ENCODE measurements at regions not wholly inside any gene's neighbourhood (a gene's known extent, or its start where the extent isn't known, plus 50 kb on each side); places are given as distances from the start of the nearest gene placed in this dataset.
"Not testable (repeated sequence)": the region's sequence is repeated elsewhere in the genome, so short reads cannot be mapped to it uniquely, and the experiment has no call there.

DNA sequence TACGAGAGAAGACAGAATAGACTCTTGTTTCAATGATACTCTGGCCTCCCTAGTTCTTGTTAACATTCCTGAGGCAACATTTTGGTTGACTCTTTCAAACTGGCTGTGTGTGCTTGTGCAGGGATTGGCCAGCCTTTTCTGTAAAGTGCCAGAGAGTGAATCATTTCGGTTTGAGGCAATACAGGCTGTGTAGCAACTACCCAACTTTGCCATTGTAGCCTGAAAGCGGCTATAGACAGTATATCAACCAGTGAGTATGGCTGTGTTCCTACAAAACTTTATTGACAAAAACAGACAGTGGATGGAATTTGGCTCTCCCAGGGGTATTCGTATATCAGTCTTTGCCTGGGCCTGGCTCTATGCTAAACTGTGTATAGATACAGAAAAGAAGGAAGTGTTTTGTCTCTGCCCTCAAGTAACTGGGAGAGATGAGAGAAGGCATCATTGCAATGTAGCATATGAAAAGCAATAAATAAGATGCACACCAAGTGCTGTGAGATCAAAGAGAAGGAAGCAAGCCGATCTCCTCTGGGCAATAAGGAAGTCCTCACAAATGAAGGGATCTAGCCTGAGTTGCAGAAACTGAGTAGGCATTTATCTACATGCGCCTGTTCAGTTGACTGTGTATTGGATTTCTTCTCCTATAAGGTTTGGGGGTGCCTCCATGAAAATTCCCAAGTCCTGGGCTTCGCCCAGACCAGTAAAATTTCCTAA, 568.0 kb upstream of the KLF4 start:
- DNase-seq: no peak

DNA sequence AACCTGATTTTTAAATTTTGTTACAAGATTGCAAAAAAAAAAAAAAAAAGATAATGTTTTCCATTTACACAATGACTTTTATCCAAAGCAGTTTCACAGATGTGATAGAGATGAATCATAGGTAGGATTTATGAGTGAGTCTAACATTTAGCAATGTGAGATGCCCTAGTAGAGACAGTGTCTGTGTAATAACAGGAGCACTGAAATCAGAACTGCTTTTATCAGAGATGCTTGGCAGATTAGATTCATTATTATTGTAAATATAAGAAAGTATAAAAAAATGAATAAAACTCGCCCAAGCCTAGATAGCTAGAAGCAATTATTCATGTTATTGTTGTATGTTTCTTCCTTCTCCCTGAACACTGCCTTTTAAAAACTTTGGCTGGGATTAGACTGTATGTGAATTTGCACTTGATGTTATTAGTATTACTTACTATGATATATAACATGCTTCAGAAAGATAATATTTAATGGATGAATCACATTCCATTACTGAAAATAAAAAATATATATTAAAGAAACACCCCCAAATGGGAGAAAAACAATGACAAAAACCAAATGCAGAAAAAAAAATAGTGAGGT, 567.3 kb upstream of the KLF4 start:
- DNase-seq: no peak

DNA sequence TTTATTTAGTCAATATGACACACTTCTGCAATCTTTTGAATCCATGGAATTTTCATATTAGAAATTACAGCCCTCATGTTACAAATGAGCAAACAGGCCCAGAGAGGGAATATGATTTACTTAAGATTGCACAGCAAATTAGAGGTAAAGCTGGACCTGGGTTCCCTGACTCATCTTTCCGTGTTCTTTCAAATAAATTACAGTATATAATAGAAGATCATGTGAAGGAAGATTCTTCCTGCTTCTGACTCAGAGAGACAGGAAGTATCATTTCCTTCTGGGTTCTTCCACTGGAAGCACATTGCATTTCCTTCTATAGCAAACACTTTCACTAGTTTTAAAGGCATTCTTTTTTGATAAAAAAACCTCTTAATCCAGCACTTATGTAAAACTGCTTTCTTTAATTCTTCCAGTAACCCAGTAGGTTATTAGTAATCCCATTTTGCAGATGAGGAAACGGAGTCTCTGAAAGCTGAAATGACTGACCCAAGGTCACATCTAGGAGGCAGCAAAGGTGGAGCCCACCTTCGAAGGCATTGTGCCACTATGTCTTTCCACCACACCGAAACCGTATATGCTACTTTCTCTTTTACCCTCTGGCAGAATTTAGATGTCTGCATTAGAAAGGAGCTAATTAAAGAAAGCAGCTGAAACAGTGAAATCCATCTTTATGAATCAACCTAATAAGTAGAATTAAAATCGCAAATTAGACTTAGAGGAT, 566.7 kb upstream of the KLF4 start:
- DNase-seq: no peak

DNA sequence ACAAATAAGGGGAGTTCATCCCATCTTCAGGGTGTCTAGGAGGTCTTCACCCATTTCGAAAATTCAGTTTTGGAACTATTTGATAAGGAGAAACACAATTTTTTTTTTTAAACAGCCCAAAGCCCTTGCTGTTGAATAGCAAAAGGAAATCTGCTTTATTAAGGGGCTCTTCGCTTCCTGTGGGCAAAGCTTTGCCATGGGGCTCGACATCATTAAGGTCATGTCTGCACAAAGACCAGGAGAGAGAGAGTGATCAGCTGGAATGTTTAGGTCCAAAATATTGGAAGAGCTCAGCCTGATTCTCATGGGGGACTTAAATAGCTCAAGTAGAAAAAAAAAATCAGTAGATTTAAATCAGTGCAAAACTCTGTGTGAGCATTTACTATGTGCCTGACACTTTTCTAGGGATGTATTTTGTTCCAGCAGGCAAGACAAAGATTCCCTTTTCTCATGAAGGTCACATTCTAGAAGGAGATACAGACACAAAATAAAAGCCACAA, 564.6 kb upstream of the KLF4 start:
- DNase-seq: peak; percentile 34

DNA sequence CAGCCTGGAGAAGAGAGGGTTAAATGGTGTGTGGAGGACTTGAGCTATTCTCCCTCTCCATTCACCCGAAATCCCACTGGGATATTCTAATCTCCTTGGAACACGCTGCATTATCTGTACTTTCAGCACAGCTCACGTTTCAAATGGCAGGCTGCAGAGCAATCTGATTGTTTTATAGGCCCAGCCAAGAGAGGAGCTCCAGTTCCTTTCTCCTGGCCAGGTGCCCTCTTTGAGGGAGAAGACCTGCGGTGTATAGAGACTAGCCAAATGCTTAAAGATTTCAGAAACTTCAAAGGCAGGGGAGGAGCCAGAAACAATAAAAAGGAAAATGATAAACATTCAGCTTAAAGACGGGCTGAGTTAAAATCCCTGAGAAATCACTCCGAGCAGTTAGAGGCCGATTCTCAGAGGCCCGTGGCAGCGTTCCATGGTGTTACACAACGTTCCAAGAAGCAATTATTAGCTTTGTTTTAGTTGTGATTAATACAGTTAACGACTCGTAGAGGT, 564.0 kb upstream of the KLF4 start:
- DNase-seq: peak; percentile 88

DNA sequence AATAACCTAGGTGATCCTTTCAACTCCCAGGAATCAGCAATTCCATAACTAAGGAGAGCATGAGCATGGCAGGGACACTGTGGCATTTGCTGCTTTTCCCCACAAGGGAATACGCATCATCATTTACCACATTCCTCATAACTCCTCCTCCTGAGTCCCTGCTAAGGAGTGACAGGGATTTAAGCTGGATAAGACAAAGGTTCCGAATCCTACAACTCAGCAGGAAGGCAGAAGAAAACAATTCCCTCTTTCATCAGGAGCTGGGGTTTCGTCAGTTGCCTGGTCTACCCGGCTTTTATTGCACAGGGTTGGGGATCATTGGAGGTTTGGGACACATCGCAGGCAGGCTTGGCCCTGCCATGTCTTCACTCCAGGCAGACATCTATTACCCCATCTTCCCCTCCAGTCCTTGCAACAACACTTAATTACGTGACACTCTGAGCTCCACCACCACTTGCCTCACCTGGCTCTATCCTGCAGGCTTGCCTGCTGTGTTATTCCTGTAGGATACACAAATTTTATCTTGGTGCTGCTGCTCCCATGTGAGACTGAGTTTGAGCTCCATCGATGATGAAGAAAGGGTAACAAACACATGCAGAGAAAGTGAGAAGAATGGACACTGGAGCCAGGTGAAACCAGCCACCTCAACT, 563.0 kb upstream of the KLF4 start:
- no peak for DNase-seq

DNA sequence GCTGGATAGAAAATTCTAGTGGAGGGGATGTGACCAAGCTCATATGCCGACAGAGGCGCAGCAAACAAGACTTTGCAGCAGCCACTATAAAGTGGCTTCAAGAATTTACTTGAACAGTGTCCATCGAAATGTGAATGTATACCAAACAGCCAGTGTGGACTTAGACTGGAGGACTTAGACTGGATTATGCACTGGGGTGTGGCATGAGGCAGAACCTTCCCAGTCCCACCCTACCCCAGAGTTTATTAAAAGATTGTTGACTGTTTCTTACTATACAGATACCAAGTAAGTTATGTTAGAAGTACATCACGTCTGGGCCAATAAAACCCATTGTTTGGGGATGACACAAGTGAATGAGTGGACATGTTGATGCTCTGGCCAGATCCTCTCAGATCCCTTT, 561.3 kb upstream of the KLF4 start:
- no peak for DNase-seq

DNA sequence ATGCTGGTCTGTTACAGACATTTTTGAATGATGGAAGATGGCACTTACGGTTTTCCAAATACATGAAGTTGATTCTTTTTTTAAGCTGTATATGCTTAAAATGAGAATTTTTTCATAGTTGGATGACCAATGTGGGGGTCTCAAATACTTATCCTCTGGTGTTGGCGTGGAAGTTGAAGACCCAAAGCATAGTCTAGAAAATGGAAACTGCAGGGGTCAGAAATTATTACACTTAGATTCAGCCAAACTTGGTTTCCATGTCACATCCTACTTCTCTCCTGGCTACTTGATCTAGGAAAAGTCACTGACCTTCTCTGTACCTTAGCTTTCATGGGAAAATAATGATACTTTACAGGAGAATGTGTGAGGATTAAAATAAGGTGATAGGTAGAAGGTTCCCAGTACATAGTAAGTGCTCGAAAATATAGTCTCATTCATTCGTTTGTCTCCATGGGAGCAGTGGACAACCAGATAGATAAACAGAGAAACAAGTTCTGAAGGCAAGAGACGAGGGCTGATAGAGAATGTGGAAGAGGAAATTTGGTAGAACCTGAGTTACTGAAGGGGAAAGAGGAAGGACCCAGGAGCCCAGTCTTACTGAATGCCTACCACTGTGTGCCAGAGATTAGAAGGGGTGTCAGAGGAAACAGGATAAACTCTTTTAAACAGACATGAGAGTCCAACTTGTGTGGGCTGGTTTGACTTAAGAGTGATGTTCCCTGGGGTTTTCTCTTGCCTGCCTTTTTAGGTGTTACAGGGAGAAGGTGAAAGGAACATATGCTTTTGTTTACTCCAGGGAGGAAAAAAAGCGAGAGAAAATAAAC, 560.3 kb upstream of the KLF4 start:
- DNase-seq: no peak

DNA sequence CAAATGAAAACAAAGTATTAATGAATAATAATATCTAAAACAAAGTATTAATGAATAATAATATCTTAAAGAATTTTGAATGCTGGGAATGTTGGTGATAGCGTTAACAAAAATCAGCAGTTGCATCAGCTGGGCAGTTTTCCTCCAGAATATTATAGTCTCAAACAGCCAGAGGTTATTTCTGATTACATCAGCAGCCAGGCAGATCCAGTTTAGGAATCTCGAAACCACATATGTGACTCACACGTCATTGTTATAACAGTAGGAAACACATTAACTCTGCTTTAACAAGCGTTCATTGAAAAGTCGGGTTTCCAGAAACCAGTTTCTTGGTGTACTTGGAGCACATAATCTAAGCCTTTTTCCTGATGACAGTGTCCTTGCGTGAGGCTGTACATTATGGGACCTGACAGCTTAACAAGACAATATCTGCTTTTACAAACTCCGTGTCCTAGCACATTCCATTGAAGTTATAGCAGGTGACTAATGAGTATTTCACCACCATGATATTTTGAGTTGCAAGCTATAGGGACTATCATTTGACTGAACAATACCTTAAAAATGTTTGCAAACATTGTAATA, 559.5 kb upstream of the KLF4 start:
- DNase-seq: peak; percentile 77

DNA sequence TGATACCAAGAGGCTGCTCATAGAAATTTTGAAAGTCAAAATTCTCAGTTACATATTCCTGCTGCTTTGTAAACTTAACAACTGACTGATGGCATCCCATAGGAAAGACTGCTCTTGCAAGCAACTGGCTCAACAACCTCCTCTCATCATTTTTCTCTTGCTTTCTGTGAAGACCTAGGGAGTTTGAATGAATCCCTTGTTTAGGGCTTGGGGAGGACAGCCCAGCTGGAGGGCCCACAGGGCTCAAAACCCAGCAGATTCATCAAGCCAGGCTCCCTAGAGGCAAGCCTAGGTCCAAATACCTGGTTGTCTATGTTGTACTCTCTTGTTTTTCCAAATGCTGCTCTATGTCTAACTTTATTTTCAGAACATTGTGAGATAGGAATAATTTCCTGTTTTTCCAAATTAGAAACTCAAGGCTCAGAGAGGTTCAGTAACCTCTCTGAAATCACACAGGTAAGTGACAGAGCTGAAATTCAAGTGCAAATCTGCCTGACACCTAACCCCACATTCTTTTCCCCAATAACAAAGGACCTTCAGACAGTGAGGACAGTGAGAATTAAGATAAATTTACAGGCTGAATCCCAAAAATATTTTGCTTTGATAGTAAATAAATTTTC, 558.9 kb upstream of the KLF4 start:
- no peak for DNase-seq

DNA sequence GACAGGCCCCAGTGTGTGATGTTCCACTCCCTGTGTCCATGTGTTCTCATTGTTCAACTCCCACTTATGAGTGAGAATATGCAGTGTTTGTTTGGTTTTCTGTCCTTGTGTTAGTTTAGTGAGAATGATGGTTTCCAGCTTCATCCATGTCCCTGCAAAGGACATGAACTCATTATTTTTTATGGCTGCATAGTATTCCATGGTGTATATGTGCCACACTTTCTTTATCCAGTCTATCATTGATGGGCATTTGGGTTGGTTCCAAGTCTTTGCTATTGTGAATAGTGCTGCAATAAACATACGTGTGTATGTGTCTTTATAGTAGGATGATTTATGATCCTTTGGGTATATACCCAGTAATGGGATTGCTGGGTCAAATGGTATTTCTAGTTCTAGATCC, 558.2 kb upstream of the KLF4 start:
- DNase-seq: not testable (repeated sequence)

DNA sequence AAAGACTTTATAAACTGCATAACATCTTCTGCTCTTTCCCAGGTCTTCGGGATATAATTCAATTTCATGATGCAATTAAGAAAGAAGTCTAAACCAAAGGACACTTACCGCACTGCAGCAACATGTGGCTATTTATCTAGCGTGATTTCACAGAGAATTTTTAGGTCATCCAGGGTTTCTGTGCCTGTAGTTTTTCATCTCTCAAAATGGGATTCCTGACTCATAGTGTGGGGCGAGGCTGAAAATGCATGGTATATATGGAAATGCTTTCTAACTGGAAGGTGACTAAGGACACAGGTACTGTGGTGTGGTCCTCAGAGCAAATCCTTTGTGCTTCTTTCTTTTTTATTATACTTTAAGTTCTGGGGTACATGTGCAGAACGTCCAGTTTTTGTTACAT, 557.7 kb upstream of the KLF4 start:
- no peak for DNase-seq

DNA sequence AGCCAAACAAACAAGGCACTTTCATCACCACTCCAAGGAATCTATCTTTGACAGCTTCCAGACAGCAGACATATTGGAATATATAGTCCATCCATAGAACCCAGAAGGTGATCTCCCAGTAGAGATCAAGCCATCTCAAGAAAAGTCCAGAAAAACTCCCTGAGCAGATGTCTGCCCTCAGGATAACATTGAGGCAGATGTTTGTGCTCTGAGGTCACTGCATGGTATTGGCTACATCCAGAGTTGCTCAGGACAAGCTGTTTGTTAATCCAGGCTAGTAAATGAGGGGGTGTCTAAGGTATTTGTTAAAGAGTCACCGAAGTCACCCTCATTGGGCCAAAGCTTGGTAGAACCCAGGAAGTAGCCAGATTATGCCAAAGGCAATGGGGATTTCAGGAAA, 556.3 kb upstream of the KLF4 start:
- no peak for DNase-seq

DNA sequence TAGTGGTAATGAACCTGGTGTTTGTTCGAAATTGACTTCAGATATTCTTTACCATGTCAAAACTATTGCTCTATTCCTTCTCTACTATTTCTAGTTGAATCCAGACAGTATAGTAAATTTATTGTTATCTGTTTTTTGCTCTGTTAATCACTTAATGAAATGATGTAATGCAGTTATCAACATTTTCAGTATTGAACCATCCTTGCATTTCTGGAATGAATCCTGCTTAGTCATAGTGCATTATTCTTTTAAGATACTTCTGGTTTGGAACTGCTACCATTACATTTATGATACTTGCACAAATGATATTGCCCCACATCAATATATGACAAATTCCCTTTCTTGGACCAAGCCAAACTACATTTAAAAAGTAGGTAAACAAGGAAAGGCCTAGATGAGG, 554.0 kb upstream of the KLF4 start:
- no peak for DNase-seq

DNA sequence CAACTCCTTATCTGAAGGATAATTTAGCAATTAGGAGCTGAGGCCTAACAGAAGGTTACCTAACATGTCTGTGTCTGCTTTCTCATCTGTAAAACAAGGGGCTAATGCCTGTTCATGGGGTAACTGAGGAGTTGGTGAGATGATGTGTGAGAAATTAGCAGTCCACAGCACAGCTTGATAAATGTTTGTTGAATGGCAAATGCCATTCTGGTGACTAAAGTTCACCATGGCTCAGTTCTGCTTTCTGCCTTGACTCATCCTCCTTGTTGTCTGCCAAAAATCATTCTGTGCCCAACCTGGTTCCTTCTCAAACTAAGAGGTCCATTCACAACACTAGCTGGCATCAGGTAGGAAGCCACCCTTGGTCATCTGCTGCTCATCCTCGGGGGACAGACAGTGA, 552.0 kb upstream of the KLF4 start:
- DNase-seq: no peak

DNA sequence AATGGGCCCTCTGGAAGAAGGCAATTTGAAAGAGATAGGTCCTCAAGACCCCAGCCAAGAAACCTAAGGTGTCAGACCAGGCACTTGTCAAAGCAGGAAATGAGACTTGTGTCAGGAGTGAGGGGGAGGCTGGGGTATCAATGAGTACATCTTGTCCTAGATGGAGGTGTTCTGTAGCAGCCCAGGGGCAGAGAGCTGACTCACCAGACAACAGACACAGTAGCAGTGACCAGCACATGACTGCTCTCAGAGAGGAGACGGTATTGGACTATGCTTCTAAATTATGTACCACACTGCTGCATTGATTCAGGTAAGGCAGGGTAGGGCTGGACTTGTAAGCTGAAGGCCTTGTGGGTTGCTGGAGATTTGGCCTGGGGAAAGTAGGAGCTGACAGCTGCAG, 551.2 kb upstream of the KLF4 start:
- DNase-seq: no peak

DNA sequence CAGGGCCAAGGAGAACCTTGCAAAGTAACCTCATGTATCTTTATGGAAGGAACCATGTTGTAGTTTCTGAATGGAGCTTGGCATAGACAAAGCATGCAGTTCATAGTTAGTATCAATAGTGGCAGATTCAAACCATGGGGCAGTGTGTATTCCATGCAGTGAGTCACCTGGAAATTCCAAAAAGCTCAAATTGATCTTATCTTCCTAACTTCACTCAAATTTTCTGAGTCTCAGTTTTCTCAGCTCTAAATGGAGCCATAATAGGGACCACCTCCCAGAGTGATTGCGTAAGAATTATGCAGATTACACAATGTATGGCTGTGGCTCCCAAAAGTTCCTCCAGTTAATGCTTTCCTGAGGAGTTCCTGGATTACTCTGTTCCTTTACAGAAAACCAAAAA, 549.9 kb upstream of the KLF4 start:
- DNase-seq: no peak

DNA sequence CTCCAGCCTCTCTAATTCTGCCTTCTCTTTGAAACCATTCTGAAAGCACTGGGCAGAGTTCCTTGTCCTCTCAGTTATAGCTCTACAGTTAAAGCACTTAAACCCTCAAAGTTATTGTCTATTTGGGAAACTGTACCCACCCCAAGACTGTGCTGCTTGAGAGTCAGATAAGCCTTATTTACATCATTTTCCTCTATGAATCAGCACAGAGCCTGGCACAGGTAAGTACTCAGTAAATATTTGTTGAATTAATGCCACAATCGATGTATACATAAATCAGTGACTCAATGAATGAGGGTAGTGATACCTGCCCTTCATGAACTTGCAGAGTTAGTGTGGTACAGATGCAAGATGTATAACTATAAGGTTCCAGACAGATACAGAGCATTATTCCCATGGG, 549.4 kb upstream of the KLF4 start:
- DNase-seq: no peak

DNA sequence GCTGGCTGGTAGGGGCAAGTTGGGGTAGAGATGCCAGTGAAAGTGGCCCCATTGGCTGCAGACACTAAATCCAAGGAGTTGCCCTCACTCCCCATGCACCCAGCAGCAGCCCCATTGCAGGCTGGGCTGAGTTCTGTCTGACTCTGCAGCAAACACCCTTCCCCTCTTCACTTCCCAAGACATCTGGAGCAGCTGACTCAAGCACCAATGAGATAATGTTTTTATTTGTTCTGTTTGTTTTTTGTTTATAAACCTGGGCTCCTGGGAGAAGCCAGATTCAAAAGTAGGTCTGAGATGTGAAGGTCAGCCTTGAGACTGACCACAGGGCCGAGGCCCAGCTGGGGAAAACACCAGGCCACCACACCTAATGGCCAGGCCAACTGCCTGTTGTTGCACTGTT, 545.9 kb upstream of the KLF4 start:
- no peak for DNase-seq

DNA sequence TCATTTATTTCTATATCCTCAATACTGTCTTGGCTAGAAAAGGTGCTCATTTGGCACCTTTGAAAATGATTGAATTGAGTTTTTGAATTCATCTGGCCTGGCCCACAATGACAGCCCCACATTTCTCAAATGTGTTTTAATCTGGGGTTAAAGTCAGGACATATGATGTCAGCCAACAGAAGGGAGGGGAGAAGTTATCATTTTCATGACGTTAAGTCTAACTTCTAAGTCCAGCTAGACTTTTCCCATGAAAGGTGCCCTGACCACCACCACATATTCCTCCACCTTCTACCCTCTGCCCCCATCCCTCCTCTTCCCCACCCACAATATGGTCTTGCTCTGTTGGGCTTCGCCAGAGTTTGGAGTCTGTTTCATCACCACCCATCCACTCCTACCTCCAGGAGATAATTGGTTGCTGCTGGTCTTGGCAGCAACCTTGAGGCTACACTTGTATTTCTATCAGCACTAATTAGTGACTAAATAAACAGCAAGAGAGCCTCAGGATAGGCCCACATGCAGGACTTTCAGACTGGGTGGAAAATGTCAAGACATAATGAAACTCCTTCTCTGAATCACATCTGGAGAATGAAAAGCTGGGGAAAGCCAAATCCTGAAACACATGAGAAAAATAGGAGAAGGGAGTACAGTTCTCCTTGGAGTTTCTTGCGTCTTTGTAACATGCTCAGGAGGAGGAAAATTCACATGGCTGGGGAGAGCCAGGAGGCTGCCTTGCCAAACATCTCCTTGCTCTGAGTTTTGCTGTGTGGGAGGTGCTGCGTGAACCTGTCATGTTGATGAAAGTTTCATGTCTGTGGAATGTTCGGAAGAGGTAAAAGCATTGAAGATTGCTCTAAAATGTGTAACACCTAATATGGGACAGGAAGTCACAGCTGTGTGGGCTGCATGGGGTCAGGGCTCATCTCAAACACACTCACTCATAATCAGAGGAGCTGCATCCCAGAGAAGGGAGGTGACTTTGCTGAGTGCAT, 544.7 kb upstream of the KLF4 start:
- peak; percentile 32 for DNase-seq
